ENCODE measurements at regions not wholly inside any gene's neighbourhood (a gene's known extent, or its start where the extent isn't known, plus 50 kb on each side); places are given as distances from the start of the nearest gene placed in this dataset.

DNA sequence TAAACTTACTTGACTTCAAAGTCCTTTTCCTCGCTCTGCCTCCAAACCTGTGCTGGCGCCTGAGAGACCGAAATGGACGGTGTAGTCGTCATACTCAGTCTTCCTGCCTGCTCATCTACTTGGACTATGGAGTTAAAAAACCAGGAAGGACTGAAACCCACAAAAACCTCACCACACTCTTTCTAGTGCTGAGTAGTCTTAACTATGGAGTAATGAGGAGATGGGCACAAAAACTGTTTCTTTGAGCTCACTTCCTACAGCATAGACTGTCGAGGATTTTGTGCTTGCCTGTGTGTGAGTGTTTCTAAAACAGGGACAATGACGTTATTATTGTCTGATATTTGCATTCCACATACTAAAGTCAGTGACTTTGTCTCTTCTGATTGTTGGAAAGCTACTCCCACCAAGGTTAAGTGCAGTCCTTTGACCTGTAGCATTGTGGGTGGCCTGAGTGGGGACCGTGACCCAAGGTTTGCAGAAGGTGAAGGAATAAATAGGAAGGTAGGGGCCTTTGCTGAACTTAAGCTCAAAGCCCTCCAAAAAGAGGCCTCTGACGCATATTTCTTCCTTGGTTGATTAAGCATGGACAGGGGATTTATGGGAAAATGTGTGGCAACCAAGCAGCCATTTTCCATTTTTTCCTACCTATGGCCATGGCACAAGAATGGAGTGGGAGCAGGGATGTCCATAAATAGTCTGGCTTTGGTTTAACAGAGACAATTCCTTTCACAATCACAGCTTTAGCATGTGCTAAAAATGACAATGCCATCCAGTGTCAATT is 109.6 kb downstream of the ZBTB18 start:
- no peak for ATAC-seq
- Histone ChIP-seq H3K9me3 (ENCODE audit: control insufficient read depth, insufficient read depth, low read depth, low read length) (no peaks in the 10 kb centered on the region; the same call in 1 of the 2 replicates), H3K36me3 (ENCODE audit: control insufficient read depth, insufficient read depth, low read length) (no peaks in the 10 kb centered on the region), H3K27ac (ENCODE audit: low read length) (no peak overlapping the region), H3K27me3 (ENCODE audit: control insufficient read depth, insufficient read depth, low read length) (no peaks in the 10 kb centered on the region), H3K4me3 (ENCODE audit: low read depth in 2 of 2, low read length in 2 of 2) (no peak overlapping the region), H3K4me1 (ENCODE audit: control insufficient read depth, insufficient read depth, low read length) (peaks cover 9% of the 10 kb centered on the region; the same call in 1 of the 2 replicates)
- TF ChIP-seq REST (IDR thresholded peaks at IDR 0.05; ENCODE audit: insufficient read depth in 1 of 2, low read depth in 2 of 2, low read length in 1 of 2) = no peak
- TF ChIP-seq TCF7L2 (IDR thresholded peaks at IDR 0.05; ENCODE audit: low read depth, low read length) = no peak
- no peak for TF ChIP-seq SIN3A (IDR thresholded peaks at IDR 0.05; ENCODE audit: borderline replicate concordance, insufficient read depth, low read depth, low read length)
- TF ChIP-seq, protein P1, sequence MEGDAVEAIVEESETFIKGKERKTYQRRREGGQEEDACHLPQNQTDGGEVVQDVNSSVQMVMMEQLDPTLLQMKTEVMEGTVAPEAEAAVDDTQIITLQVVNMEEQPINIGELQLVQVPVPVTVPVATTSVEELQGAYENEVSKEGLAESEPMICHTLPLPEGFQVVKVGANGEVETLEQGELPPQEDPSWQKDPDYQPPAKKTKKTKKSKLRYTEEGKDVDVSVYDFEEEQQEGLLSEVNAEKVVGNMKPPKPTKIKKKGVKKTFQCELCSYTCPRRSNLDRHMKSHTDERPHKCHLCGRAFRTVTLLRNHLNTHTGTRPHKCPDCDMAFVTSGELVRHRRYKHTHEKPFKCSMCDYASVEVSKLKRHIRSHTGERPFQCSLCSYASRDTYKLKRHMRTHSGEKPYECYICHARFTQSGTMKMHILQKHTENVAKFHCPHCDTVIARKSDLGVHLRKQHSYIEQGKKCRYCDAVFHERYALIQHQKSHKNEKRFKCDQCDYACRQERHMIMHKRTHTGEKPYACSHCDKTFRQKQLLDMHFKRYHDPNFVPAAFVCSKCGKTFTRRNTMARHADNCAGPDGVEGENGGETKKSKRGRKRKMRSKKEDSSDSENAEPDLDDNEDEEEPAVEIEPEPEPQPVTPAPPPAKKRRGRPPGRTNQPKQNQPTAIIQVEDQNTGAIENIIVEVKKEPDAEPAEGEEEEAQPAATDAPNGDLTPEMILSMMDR (IDR thresholded peaks at IDR 0.05) = no peak
- no peak for TF ChIP-seq POLR2AphosphoS5 (IDR thresholded peaks at IDR 0.05; ENCODE audit: low read depth, low read length)
- no peak for DNase-seq (ENCODE audit: low read depth, low spot score)
- in situ Hi-C loops (cut with HindIII; ENCODE audit: low pct_unique_long_range_greater_than_20kb, low sequenced_read_pairs) (no loop called here), intact Hi-C loops (cut with micrococcal nuclease; ENCODE audit: unreplicated experiment) (no loop called here)
- BruUV-seq (replicated peaks) = no TSS peak
- CTCF ChIA-PET = no interaction called here
- POLR2A ChIA-PET = no interaction called here

DNA sequence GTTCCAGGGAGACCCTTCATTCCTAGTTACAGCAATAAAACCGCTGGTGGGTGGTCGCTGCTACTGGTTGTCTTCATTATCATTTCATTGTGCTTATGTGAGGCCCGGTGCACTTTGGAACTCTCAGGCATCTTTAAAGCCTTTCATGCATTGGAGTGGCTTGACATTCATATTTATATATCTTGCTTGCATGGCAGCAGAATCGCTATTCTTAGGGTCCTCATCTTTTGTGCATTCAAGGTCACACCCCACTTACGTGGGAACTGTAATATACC is 110.1 kb downstream of the ZBTB18 start:
- DNase-seq (ENCODE audit: low read depth, low spot score) (no peak), ATAC-seq (no peak)
- TF ChIP-seq REST (IDR thresholded peaks at IDR 0.05; ENCODE audit: insufficient read depth in 1 of 2, low read depth in 2 of 2, low read length in 1 of 2) (no peak), TCF7L2 (IDR thresholded peaks at IDR 0.05; ENCODE audit: low read depth, low read length) (no peak), SIN3A (IDR thresholded peaks at IDR 0.05; ENCODE audit: borderline replicate concordance, insufficient read depth, low read depth, low read length) (no peak), POLR2AphosphoS5 (IDR thresholded peaks at IDR 0.05; ENCODE audit: low read depth, low read length) (no peak)
- TF ChIP-seq, protein P1 (IDR thresholded peaks at IDR 0.05) = no peak
- Histone ChIP-seq H3K27me3 (ENCODE audit: control insufficient read depth, insufficient read depth, low read length) (no peaks in the 10 kb centered on the region), H3K4me1 (ENCODE audit: control insufficient read depth, insufficient read depth, low read length) (peaks cover 9% of the 10 kb centered on the region; the same call in 1 of the 2 replicates), H3K9me3 (ENCODE audit: control insufficient read depth, insufficient read depth, low read depth, low read length) (no peaks in the 10 kb centered on the region; the same call in 1 of the 2 replicates), H3K27ac (ENCODE audit: low read length) (no peak overlapping the region), H3K4me3 (ENCODE audit: low read depth in 2 of 2, low read length in 2 of 2) (no peak overlapping the region), H3K36me3 (ENCODE audit: control insufficient read depth, insufficient read depth, low read length) (no peaks in the 10 kb centered on the region)
- intact Hi-C loops (cut with micrococcal nuclease; ENCODE audit: unreplicated experiment) (no loop called here), in situ Hi-C loops (cut with HindIII; ENCODE audit: low pct_unique_long_range_greater_than_20kb, low sequenced_read_pairs) (no loop called here)
- no TSS peak for BruUV-seq (replicated peaks)
- POLR2A ChIA-PET = no interaction called here
- CTCF ChIA-PET = no interaction called here

All from Panc1 (cell line).